Suprapubic skin (tissue), 4 donors: ENCODE measurements at regions not wholly inside any gene's neighbourhood (a gene's known extent, or its start where the extent isn't known, plus 50 kb on each side); places are given as distances from the start of the nearest gene placed in this dataset.

ENCODE experiments used
- POLR2A ChIP-seq, 2 donors: fragments of 450-650 bp; IDR thresholded peaks; one replicate each; pipeline ENCODE4 v1.6.1; 2017; ENCODE audit warnings: antibody characterized with exemption in 2 of 2, mild to moderate bottlenecking in 2 of 2, moderate library complexity in 2 of 2
- POLR2AphosphoS5 ChIP-seq, 3 donors: sonication (generic); formaldehyde crosslinking; IDR thresholded peaks; one replicate each; pipeline ENCODE4 v1.6.1; 2017; ENCODE audit warnings: antibody characterized with exemption in 3 of 3
- TF ChIP-seq, protein P1 (sequence below), 2 donors: fragments of 200-600 bp in 1 of 2; fragments of 450-650 bp in 1 of 2; sonication (generic) in 1 of 2; IDR thresholded peaks; one replicate each; pipeline ENCODE4 v1.5.1; 2016 to 2019; ENCODE audit warnings: antibody characterized with exemption in 2 of 2, mild to moderate bottlenecking in 1 of 2, moderate library complexity in 1 of 2

DNA sequence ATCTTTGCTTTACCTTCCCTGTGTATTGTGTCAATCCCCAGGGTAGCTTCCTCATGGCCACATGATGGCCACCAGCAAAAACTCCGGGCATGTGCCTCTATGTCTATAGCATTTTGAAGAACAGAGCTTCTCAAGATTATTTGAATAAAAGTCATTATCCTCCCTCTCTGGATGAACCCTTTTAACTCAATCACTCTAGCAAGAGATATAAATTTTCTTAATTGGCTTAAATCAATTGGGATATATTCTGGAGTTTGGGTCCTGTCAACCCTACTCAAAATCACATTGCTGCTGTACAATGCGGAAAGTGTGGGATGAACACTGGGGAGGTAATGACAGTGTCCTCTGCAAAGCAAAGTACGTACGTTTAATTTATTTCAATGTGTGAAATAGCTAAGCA, 370.6 kb upstream of the LRRC3B start:
- TF ChIP-seq, protein P1, sequence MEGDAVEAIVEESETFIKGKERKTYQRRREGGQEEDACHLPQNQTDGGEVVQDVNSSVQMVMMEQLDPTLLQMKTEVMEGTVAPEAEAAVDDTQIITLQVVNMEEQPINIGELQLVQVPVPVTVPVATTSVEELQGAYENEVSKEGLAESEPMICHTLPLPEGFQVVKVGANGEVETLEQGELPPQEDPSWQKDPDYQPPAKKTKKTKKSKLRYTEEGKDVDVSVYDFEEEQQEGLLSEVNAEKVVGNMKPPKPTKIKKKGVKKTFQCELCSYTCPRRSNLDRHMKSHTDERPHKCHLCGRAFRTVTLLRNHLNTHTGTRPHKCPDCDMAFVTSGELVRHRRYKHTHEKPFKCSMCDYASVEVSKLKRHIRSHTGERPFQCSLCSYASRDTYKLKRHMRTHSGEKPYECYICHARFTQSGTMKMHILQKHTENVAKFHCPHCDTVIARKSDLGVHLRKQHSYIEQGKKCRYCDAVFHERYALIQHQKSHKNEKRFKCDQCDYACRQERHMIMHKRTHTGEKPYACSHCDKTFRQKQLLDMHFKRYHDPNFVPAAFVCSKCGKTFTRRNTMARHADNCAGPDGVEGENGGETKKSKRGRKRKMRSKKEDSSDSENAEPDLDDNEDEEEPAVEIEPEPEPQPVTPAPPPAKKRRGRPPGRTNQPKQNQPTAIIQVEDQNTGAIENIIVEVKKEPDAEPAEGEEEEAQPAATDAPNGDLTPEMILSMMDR (IDR thresholded peaks at IDR 0.05) = no peak
- TF ChIP-seq POLR2A (IDR thresholded peaks at IDR 0.05) (no peak), POLR2AphosphoS5 (IDR thresholded peaks at IDR 0.05) (no peak)
